HepG2 (cell line): ENCODE measurements at regions not wholly inside any gene's neighbourhood (a gene's known extent, or its start where the extent isn't known, plus 50 kb on each side); places are given as distances from the start of the nearest gene placed in this dataset.

ENCODE experiments used
- ARID5B ChIP-seq: IDR thresholded peaks from 2 replicates; pipeline ENCODE4 v1.4.0; 2020; ENCODE audit warnings: mild to moderate bottlenecking, missing genetic modification reagents
- CHD2 ChIP-seq: IDR thresholded peaks from 2 replicates; pipeline ENCODE4 v1.6.1; 2011; ENCODE audit warnings: low read depth, low read length, improper control_type of control experiment
- CREM ChIP-seq, 2 experiments: sonication (generic) in 1 of 2; formaldehyde crosslinking in 1 of 2; IDR thresholded peaks; 2 replicates each; pipeline versions ENCODE4 v1.4.0 to v1.6.1; 2016 to 2020; ENCODE audit warnings: antibody characterized with exemption in 1 of 2, mild to moderate bottlenecking in 1 of 2, missing genetic modification reagents in 1 of 2
- HCFC1 ChIP-seq: fragments of 150-350 bp; IDR thresholded peaks from 2 replicates; pipeline ENCODE4 v1.6.1; 2014; ENCODE audit warnings: low read depth, low read length
- HDAC2 ChIP-seq: sonication (generic); formaldehyde crosslinking; IDR thresholded peaks from 2 replicates; pipeline ENCODE4 v1.4.0; 2020; ENCODE audit warnings: missing genetic modification reagents
- POLR2A ChIP-seq, 2 experiments: IDR thresholded peaks; 2 replicates each; pipeline ENCODE4 v1.6.1; 2011; ENCODE audit warnings: low read depth in 2 of 2, low read length in 2 of 2, mild to moderate bottlenecking in 1 of 2, moderate library complexity in 1 of 2; ENCODE audit not compliant: insufficient read depth in 1 of 2
- TEAD3 ChIP-seq: optimal IDR thresholded peaks from 2 replicates; pipeline ENCODE3; 2016; ENCODE audit warnings: borderline replicate concordance
- TF ChIP-seq, protein P1 (sequence below): sonication (generic); formaldehyde crosslinking; IDR thresholded peaks from 2 replicates; pipeline ENCODE4 v1.5.0; 2020; ENCODE audit warnings: mild to moderate bottlenecking, missing genetic modification reagents, moderate library complexity

DNA sequence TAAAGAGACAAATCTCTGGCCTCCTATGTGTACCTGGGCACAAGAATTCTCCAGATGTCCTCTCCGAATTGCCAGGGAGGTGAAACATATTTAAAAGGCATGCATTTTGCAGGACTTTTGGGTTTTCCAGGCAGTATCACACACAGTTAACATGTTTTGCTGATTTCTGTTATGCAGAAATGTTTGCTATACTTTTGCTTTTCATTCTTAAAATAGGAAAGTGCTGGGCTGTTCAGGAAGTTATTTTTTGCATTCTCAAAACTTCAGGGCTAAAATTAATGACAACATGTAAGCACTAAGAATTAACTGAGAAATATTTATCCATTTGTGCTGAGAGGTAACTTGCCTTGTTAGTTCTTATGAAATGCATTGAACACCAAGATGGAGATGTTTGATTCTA, 390.7 kb upstream of the CTSO start:
- no peak for TF ChIP-seq CREM (IDR thresholded peaks at IDR 0.05)
- TF ChIP-seq CREM (CRISPR knock-in tag; IDR thresholded peaks at IDR 0.05) = no peak
- TF ChIP-seq CHD2 = no peak
- TF ChIP-seq POLR2A (IDR thresholded peaks at IDR 0.05; ENCODE audit: insufficient read depth in 1 of 2, low read depth in 2 of 2, low read length in 2 of 2) = no peak
- TF ChIP-seq HCFC1 = no peak
- TF ChIP-seq ARID5B (CRISPR knock-in tag) = no peak
- TF ChIP-seq, protein P1, sequence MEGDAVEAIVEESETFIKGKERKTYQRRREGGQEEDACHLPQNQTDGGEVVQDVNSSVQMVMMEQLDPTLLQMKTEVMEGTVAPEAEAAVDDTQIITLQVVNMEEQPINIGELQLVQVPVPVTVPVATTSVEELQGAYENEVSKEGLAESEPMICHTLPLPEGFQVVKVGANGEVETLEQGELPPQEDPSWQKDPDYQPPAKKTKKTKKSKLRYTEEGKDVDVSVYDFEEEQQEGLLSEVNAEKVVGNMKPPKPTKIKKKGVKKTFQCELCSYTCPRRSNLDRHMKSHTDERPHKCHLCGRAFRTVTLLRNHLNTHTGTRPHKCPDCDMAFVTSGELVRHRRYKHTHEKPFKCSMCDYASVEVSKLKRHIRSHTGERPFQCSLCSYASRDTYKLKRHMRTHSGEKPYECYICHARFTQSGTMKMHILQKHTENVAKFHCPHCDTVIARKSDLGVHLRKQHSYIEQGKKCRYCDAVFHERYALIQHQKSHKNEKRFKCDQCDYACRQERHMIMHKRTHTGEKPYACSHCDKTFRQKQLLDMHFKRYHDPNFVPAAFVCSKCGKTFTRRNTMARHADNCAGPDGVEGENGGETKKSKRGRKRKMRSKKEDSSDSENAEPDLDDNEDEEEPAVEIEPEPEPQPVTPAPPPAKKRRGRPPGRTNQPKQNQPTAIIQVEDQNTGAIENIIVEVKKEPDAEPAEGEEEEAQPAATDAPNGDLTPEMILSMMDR (CRISPR knock-in tag) = no peak
- TF ChIP-seq HDAC2 (CRISPR knock-in tag) = no peak
- TF ChIP-seq TEAD3 (CRISPR knock-in tag) = no peak
